ENCODE measurements at regions not wholly inside any gene's neighbourhood (a gene's known extent, or its start where the extent isn't known, plus 50 kb on each side); places are given as distances from the start of the nearest gene placed in this dataset.

GRCh38 chr11:70841264-70841663 lies 411.1 kb downstream of the SHANK2 start:
- no peak overlapping the region for H3K4me3 ChIP-seq (replicated peaks in 1 of 2; ENCODE audit: low read depth in 1 of 2, low read length in 2 of 2)
- H3K9me3 ChIP-seq (ENCODE audit: control insufficient read depth in 1 of 2, insufficient read depth in 1 of 2, low read depth in 1 of 2, low read length in 2 of 2): no peaks in the 10 kb centered on the region
- ATAC-seq (no peak), DNase-seq (ENCODE audit: low read depth, low spot score) (no peak)
- no TSS peak for BruUV-seq (replicated peaks)
- CTCF ChIA-PET: no interaction called here
- no peaks in the 10 kb centered on the region for H4K20me1 ChIP-seq (ENCODE audit: insufficient read depth)
- RAD21 ChIA-PET (ENCODE audit: low non-redundant PET in 1 of 2, low total read pairs in 2 of 2, uncharacterized antibody in 2 of 2, unreplicated experiment in 2 of 2): no interaction called here
- no peaks in the 10 kb centered on the region for H3K9me2 ChIP-seq (ENCODE audit: insufficient read depth)
- no peak overlapping the region for H3K9ac ChIP-seq (ENCODE audit: low read length)
- no peaks in the 10 kb centered on the region for H3K4me1 ChIP-seq (ENCODE audit: control insufficient read depth in 1 of 2, insufficient read depth in 2 of 2, low read length in 2 of 2)
- POLR2A ChIA-PET: no interaction called here
- H2AFZ ChIP-seq (ENCODE audit: low read depth, low read length, poor library complexity, severe bottlenecking): no peak overlapping the region
- H3K27me3 ChIP-seq (ENCODE audit: insufficient read depth, low read length): no peaks in the 10 kb centered on the region
- TF ChIP-seq SP1 (IDR thresholded peaks at IDR 0.05; ENCODE audit: low read depth): no peak
- TF ChIP-seq JUND (IDR thresholded peaks at IDR 0.05): no peak
- TF ChIP-seq, protein P1, sequence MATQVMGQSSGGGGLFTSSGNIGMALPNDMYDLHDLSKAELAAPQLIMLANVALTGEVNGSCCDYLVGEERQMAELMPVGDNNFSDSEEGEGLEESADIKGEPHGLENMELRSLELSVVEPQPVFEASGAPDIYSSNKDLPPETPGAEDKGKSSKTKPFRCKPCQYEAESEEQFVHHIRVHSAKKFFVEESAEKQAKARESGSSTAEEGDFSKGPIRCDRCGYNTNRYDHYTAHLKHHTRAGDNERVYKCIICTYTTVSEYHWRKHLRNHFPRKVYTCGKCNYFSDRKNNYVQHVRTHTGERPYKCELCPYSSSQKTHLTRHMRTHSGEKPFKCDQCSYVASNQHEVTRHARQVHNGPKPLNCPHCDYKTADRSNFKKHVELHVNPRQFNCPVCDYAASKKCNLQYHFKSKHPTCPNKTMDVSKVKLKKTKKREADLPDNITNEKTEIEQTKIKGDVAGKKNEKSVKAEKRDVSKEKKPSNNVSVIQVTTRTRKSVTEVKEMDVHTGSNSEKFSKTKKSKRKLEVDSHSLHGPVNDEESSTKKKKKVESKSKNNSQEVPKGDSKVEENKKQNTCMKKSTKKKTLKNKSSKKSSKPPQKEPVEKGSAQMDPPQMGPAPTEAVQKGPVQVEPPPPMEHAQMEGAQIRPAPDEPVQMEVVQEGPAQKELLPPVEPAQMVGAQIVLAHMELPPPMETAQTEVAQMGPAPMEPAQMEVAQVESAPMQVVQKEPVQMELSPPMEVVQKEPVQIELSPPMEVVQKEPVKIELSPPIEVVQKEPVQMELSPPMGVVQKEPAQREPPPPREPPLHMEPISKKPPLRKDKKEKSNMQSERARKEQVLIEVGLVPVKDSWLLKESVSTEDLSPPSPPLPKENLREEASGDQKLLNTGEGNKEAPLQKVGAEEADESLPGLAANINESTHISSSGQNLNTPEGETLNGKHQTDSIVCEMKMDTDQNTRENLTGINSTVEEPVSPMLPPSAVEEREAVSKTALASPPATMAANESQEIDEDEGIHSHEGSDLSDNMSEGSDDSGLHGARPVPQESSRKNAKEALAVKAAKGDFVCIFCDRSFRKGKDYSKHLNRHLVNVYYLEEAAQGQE (IDR thresholded peaks at IDR 0.05; ENCODE audit: low read depth): no peak
- TF ChIP-seq ZBTB33 (IDR thresholded peaks at IDR 0.05; ENCODE audit: extremely low read depth, insufficient replicate concordance, low read length): no peak
- no peak for TF ChIP-seq CEBPB (IDR thresholded peaks at IDR 0.05; ENCODE audit: low read depth)
- TF ChIP-seq SRF (IDR thresholded peaks at IDR 0.05; ENCODE audit: low read depth): no peak
- TF ChIP-seq YY1 (IDR thresholded peaks at IDR 0.05; ENCODE audit: extremely low read depth, insufficient replicate concordance, low read depth, low read length): no peak
- TF ChIP-seq, protein P2, sequence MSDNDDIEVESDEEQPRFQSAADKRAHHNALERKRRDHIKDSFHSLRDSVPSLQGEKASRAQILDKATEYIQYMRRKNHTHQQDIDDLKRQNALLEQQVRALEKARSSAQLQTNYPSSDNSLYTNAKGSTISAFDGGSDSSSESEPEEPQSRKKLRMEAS (IDR thresholded peaks at IDR 0.05): no peak
- no peak for TF ChIP-seq ZNF274 (IDR thresholded peaks at IDR 0.05; ENCODE audit: low read depth, low read length)
- TF ChIP-seq SIN3A (IDR thresholded peaks at IDR 0.05; ENCODE audit: low read depth): no peak
- no peak for TF ChIP-seq ELF1 (IDR thresholded peaks at IDR 0.05; ENCODE audit: borderline replicate concordance, low read depth)
- TF ChIP-seq, protein P3, sequence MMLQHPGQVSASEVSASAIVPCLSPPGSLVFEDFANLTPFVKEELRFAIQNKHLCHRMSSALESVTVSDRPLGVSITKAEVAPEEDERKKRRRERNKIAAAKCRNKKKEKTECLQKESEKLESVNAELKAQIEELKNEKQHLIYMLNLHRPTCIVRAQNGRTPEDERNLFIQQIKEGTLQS (IDR thresholded peaks at IDR 0.05): no peak
- TF ChIP-seq EZH2 (IDR thresholded peaks at IDR 0.05): no peak
- TF ChIP-seq RAD21 (IDR thresholded peaks at IDR 0.05; ENCODE audit: low read depth): no peak
- no peaks in the 10 kb centered on the region for H3K79me2 ChIP-seq (ENCODE audit: insufficient read depth, low read length)
- no peak overlapping the region for H3K4me2 ChIP-seq (ENCODE audit: low read length)
- no peaks in the 10 kb centered on the region for H3K36me3 ChIP-seq (ENCODE audit: control insufficient read depth in 1 of 2, insufficient read depth in 2 of 2, low read length in 2 of 2)
- no peak overlapping the region for H3K27ac ChIP-seq (ENCODE audit: low read depth, low read length)
- intact Hi-C loops (cut with micrococcal nuclease): no loop called here
